PC-3 (cell line): ENCODE measurements at regions not wholly inside any gene's neighbourhood (a gene's known extent, or its start where the extent isn't known, plus 50 kb on each side); places are given as distances from the start of the nearest gene placed in this dataset.

Source experiments
- CTCF ChIP-seq: fragments of 300-600 bp; sonication (generic); conservative IDR thresholded peaks from 2 replicates; pipeline ENCODE4 v1.5.1; 2017; ENCODE audit warnings: antibody characterized with exemption, low read depth, mild to moderate bottlenecking, low read length
- EZH2 ChIP-seq: fragments of 300-600 bp; sonication (generic); IDR thresholded peaks from one replicate; pipeline ENCODE4 v1.6.1; 2017; ENCODE audit warnings: antibody characterized with exemption, mild to moderate bottlenecking, low read length; ENCODE audit not compliant: unreplicated experiment
- EZH2phosphoT487 ChIP-seq: fragments of 300-600 bp; sonication (generic); IDR thresholded peaks from 2 replicates; pipeline ENCODE4 v1.6.1; 2018; ENCODE audit warnings: mild to moderate bottlenecking, antibody characterized with exemption, low read length, borderline replicate concordance

- TF ChIP-seq CTCF (no peak), EZH2 (no peak), EZH2phosphoT487 (no peak)
Measured at GRCh38 chr10:35765996-35766395, 123.9 kb upstream of the FZD8 start.
